ENCODE measurements at regions not wholly inside any gene's neighbourhood (a gene's known extent, or its start where the extent isn't known, plus 50 kb on each side); places are given as distances from the start of the nearest gene placed in this dataset.
"Not testable (repeated sequence)": the region's sequence is repeated elsewhere in the genome, so short reads cannot be mapped to it uniquely, and the experiment has no call there.

GRCh38 chr1:105459759-105460158 lies 1596.7 kb upstream of the PRMT6 start:
- DNase-seq, result no peak

- no peak for DNase-seq
Observed at GRCh38 chr1:105462308-105462707, 1594.2 kb upstream of the PRMT6 start.

- DNase-seq, result no peak
Observed at GRCh38 chr1:105467549-105467948, 1588.9 kb upstream of the PRMT6 start.

GRCh38 chr1:105470541-105470940 lies 1585.9 kb upstream of the PRMT6 start:
- DNase-seq, result not testable (repeated sequence)

GRCh38 chr1:105483436-105483835 lies 1573.0 kb upstream of the PRMT6 start:
- DNase-seq, result no peak

- DNase-seq, result no peak
Observed at GRCh38 chr1:105485207-105485606, 1571.3 kb upstream of the PRMT6 start.

GRCh38 chr1:105492921-105493320 lies 1563.6 kb upstream of the PRMT6 start:
- DNase-seq, result no peak

- no peak for DNase-seq
Observed at GRCh38 chr1:105516068-105516467, 1540.4 kb upstream of the PRMT6 start.

- no peak for DNase-seq
Observed at GRCh38 chr1:105533996-105534395, 1522.5 kb upstream of the PRMT6 start.

- DNase-seq, result no peak
Observed at GRCh38 chr1:105544475-105544874, 1512.0 kb upstream of the PRMT6 start.

- no peak for DNase-seq
Observed at GRCh38 chr1:105556266-105556665, 1500.2 kb upstream of the PRMT6 start.

GRCh38 chr1:105558023-105558422 lies 1498.5 kb upstream of the PRMT6 start:
- no peak for DNase-seq

- DNase-seq, result no peak
Observed at GRCh38 chr1:105565006-105565405, 1491.5 kb upstream of the PRMT6 start.

GRCh38 chr1:105585791-105586190 lies 1470.7 kb upstream of the PRMT6 start:
- DNase-seq, result no peak

GRCh38 chr1:105591681-105592080 lies 1464.8 kb upstream of the PRMT6 start:
- no peak for DNase-seq

- DNase-seq, result no peak
Observed at GRCh38 chr1:105608713-105609112, 1447.8 kb upstream of the PRMT6 start.

- DNase-seq, result no peak
Observed at GRCh38 chr1:105626276-105626987, 1430.0 kb upstream of the PRMT6 start.

GRCh38 chr1:105631153-105631744 lies 1425.2 kb upstream of the PRMT6 start:
- not testable (repeated sequence) for DNase-seq

- no peak for DNase-seq
Observed at GRCh38 chr1:105632342-105633196, 1423.9 kb upstream of the PRMT6 start.

GRCh38 chr1:105636052-105636451 lies 1420.4 kb upstream of the PRMT6 start:
- DNase-seq, result no peak

- DNase-seq, result no peak
Observed at GRCh38 chr1:105641407-105641806, 1415.1 kb upstream of the PRMT6 start.

GRCh38 chr1:105652109-105652508 lies 1404.4 kb upstream of the PRMT6 start:
- DNase-seq, result no peak

- DNase-seq, result no peak
Observed at GRCh38 chr1:105655032-105655431, 1401.4 kb upstream of the PRMT6 start.

GRCh38 chr1:105664495-105664894 lies 1392.0 kb upstream of the PRMT6 start:
- no peak for DNase-seq
